ENCODE measurements at regions not wholly inside any gene's neighbourhood (a gene's known extent, or its start where the extent isn't known, plus 50 kb on each side); places are given as distances from the start of the nearest gene placed in this dataset.

DNA sequence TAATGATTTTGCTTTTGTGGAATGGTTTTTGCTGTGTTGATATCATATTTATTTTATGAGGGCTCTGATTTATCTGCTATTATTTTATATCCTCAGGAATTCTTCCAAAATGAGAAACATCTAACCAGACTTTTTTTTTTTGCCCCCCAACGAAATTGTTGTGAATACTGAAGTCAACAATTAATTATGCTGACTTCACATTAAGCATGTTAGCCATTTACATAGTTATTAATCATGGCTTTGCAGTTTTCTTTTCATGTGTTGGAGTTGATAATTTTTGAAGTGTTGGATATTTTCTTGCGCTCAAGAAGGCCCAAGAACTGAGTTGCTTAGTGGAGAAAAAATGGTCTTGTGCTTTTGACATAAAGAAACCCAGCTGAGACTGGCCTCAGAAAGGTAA is 246.6 kb upstream of the CRY1 start:
- Histone ChIP-seq H3K9me3 (ENCODE audit: low read length) (no peaks in the 10 kb centered on the region), H3K9me2 (ENCODE audit: low read depth, low read length) (no peaks in the 10 kb centered on the region), H3K36me3 (ENCODE audit: insufficient read depth, low read length) (no peaks in the 10 kb centered on the region), H3K4me2 (ENCODE audit: low read length) (no peak overlapping the region), H2AFZ (ENCODE audit: low read length) (no peak overlapping the region), H3K4me1 (ENCODE audit: insufficient read depth, low read length, severe bottlenecking) (no peaks in the 10 kb centered on the region), H3K9ac (ENCODE audit: low read length) (no peak overlapping the region), H3K4me3 (ENCODE audit: low read depth, low read length, poor library complexity, severe bottlenecking) (no peak overlapping the region), H3K27me3 (ENCODE audit: insufficient read depth, low read length) (no peaks in the 10 kb centered on the region), H3F3A (ENCODE audit: insufficient read depth, low read length) (no peaks in the 10 kb centered on the region), H3K27ac (ENCODE audit: low read depth, low read length, poor library complexity, severe bottlenecking) (no peak overlapping the region), H4K20me1 (ENCODE audit: insufficient read depth, low read length) (no peaks in the 10 kb centered on the region), H3K79me2 (ENCODE audit: insufficient read depth, low read length) (no peaks in the 10 kb centered on the region)
- no peak for TF ChIP-seq EZH2 (IDR thresholded peaks at IDR 0.05; ENCODE audit: borderline replicate concordance, low read length)
- TF ChIP-seq, protein P1, sequence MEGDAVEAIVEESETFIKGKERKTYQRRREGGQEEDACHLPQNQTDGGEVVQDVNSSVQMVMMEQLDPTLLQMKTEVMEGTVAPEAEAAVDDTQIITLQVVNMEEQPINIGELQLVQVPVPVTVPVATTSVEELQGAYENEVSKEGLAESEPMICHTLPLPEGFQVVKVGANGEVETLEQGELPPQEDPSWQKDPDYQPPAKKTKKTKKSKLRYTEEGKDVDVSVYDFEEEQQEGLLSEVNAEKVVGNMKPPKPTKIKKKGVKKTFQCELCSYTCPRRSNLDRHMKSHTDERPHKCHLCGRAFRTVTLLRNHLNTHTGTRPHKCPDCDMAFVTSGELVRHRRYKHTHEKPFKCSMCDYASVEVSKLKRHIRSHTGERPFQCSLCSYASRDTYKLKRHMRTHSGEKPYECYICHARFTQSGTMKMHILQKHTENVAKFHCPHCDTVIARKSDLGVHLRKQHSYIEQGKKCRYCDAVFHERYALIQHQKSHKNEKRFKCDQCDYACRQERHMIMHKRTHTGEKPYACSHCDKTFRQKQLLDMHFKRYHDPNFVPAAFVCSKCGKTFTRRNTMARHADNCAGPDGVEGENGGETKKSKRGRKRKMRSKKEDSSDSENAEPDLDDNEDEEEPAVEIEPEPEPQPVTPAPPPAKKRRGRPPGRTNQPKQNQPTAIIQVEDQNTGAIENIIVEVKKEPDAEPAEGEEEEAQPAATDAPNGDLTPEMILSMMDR (IDR thresholded peaks at IDR 0.05; ENCODE audit: low read length) = no peak

DNA sequence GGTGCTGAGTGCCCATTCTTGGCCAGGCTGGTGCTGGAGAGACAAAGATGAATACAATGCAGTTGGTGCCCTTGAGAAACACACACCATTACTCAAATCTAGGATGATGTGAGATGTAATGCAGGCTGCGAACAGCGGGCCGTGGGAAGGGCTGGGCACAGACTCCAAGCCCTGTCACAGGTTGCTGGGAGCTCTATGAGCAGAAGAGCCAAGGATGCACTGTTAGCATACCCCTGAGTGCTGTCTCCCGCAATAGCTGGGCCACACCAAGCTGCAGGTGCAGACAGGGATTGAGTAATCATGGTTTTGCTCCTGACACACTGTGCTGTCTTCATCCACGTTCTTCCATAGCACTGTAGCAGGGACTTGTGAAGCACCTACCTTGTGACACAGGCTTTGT is 247.5 kb upstream of the CRY1 start:
- Histone ChIP-seq H3K4me2 (ENCODE audit: low read length) (no peak overlapping the region), H3K27me3 (ENCODE audit: insufficient read depth, low read length) (no peaks in the 10 kb centered on the region), H3F3A (ENCODE audit: insufficient read depth, low read length) (no peaks in the 10 kb centered on the region), H3K9me3 (ENCODE audit: low read length) (no peaks in the 10 kb centered on the region), H2AFZ (ENCODE audit: low read length) (no peak overlapping the region), H3K9me2 (ENCODE audit: low read depth, low read length) (no peaks in the 10 kb centered on the region), H3K4me3 (ENCODE audit: low read depth, low read length, poor library complexity, severe bottlenecking) (no peak overlapping the region), H3K4me1 (ENCODE audit: insufficient read depth, low read length, severe bottlenecking) (no peaks in the 10 kb centered on the region), H3K79me2 (ENCODE audit: insufficient read depth, low read length) (no peaks in the 10 kb centered on the region), H4K20me1 (ENCODE audit: insufficient read depth, low read length) (no peaks in the 10 kb centered on the region), H3K9ac (ENCODE audit: low read length) (no peak overlapping the region), H3K36me3 (ENCODE audit: insufficient read depth, low read length) (no peaks in the 10 kb centered on the region), H3K27ac (ENCODE audit: low read depth, low read length, poor library complexity, severe bottlenecking) (no peak overlapping the region)
- TF ChIP-seq EZH2 (IDR thresholded peaks at IDR 0.05; ENCODE audit: borderline replicate concordance, low read length) = no peak
- TF ChIP-seq, protein P1 (IDR thresholded peaks at IDR 0.05; ENCODE audit: low read length) = no peak

DNA sequence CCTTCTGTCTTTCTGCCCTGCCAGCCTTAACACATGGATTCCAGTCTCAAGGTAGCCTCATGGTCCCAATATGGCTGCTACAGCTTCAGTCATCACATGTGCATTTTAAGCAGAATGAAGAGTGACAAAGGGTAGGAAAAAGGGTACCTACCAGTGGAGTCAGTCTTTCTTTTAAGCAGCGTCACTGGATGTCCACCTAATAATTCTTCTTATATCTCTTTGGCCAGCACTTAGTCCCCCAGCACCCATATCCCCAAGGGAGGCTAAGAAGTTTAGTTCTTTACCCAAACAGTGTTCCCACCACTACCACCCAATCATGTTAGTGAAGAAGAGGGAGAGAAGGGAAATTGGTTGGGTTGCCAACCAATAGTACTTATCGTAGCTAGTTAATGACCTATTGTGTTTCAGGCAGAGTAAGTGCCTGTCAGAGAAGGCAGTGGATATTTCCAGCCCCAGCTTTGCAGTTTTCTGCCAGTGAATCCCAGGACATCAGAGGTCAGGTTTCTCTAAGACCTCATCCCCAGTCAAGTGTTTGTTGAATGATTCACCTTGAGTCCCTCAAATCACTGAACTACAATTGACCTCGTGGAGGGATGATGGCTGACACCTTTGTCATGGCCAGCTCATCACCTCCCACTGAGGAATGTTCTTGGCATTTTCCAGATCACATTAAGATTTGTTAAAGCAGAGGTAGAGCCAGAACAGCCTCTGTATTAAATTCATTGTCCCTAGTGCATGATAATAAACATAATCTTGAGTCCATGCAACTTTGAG is 250.9 kb upstream of the CRY1 start:
- H4K20me1 ChIP-seq (ENCODE audit: insufficient read depth, low read length) = no peaks in the 10 kb centered on the region
- H3K4me1 ChIP-seq (ENCODE audit: insufficient read depth, low read length, severe bottlenecking) = no peaks in the 10 kb centered on the region
- H3F3A ChIP-seq (ENCODE audit: insufficient read depth, low read length) = no peaks in the 10 kb centered on the region
- no peaks in the 10 kb centered on the region for H3K79me2 ChIP-seq (ENCODE audit: insufficient read depth, low read length)
- no peak overlapping the region for H3K27ac ChIP-seq (ENCODE audit: low read depth, low read length, poor library complexity, severe bottlenecking)
- no peak overlapping the region for H3K4me3 ChIP-seq (ENCODE audit: low read depth, low read length, poor library complexity, severe bottlenecking)
- no peak overlapping the region for H3K9ac ChIP-seq (ENCODE audit: low read length)
- no peaks in the 10 kb centered on the region for H3K9me2 ChIP-seq (ENCODE audit: low read depth, low read length)
- no peak overlapping the region for H3K4me2 ChIP-seq (ENCODE audit: low read length)
- no peak for TF ChIP-seq EZH2 (IDR thresholded peaks at IDR 0.05; ENCODE audit: borderline replicate concordance, low read length)
- TF ChIP-seq, protein P1 (IDR thresholded peaks at IDR 0.05; ENCODE audit: low read length) = no peak
- H2AFZ ChIP-seq (ENCODE audit: low read length) = no peak overlapping the region
- no peaks in the 10 kb centered on the region for H3K36me3 ChIP-seq (ENCODE audit: insufficient read depth, low read length)
- no peaks in the 10 kb centered on the region for H3K9me3 ChIP-seq (ENCODE audit: low read length)
- no peaks in the 10 kb centered on the region for H3K27me3 ChIP-seq (ENCODE audit: insufficient read depth, low read length)

Data from OCI-LY1 (cell line).